ENCODE measurements at regions not wholly inside any gene's neighbourhood (a gene's known extent, or its start where the extent isn't known, plus 50 kb on each side); places are given as distances from the start of the nearest gene placed in this dataset.

DNA sequence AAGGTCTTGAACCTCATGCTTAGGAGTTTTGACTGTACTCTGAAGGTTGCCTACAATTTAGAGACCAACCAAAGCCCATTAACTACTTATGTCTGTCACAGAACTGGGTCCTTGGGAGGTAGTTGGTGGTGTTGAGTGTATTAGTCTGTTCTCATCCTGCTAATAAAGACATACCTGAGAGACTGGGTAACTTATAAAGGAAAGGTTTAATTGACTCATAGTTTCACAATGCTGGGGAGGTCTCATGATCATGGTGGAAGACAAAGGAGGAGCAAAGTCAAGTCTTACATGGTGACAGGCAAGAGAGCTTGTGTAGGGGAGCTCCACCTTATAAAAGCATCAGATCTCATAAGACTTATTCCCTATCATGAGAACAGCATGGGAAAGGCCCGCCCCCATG, 319.6 kb upstream of the ZMIZ1 start:
- TF ChIP-seq ZNF274 (IDR thresholded peaks at IDR 0.05; ENCODE audit: low read depth, low read length) (no peak), CEBPB (IDR thresholded peaks at IDR 0.05; ENCODE audit: low read depth) (no peak)
- TF ChIP-seq, protein P1, sequence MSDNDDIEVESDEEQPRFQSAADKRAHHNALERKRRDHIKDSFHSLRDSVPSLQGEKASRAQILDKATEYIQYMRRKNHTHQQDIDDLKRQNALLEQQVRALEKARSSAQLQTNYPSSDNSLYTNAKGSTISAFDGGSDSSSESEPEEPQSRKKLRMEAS (IDR thresholded peaks at IDR 0.05), result no peak
- TF ChIP-seq, protein P2, sequence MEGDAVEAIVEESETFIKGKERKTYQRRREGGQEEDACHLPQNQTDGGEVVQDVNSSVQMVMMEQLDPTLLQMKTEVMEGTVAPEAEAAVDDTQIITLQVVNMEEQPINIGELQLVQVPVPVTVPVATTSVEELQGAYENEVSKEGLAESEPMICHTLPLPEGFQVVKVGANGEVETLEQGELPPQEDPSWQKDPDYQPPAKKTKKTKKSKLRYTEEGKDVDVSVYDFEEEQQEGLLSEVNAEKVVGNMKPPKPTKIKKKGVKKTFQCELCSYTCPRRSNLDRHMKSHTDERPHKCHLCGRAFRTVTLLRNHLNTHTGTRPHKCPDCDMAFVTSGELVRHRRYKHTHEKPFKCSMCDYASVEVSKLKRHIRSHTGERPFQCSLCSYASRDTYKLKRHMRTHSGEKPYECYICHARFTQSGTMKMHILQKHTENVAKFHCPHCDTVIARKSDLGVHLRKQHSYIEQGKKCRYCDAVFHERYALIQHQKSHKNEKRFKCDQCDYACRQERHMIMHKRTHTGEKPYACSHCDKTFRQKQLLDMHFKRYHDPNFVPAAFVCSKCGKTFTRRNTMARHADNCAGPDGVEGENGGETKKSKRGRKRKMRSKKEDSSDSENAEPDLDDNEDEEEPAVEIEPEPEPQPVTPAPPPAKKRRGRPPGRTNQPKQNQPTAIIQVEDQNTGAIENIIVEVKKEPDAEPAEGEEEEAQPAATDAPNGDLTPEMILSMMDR (IDR thresholded peaks at IDR 0.05 in 2 of 3, conservative IDR thresholded peaks at IDR 0.05 in 1 of 3; ENCODE audit: borderline replicate concordance in 1 of 3, insufficient read depth in 1 of 3, low read depth in 2 of 3, low read length in 2 of 3), result no peak
- Histone ChIP-seq H3K27ac (ENCODE audit: low read depth, low read length) (no peak overlapping the region), H3K4me3 (replicated peaks in 1 of 2; ENCODE audit: low read depth in 1 of 2, low read length in 2 of 2) (no peak overlapping the region), H3K9ac (ENCODE audit: low read length) (no peak overlapping the region), H4K20me1 (ENCODE audit: insufficient read depth) (no peaks in the 10 kb centered on the region; the same call in 1 of the 2 replicates), H2AFZ (ENCODE audit: low read depth, low read length, poor library complexity, severe bottlenecking) (no peak overlapping the region), H3K36me3 (ENCODE audit: control insufficient read depth in 1 of 2, insufficient read depth in 2 of 2, low read length in 2 of 2) (no peaks in the 10 kb centered on the region), H3K79me2 (ENCODE audit: insufficient read depth, low read length) (no peaks in the 10 kb centered on the region), H3K27me3 (ENCODE audit: insufficient read depth, low read length) (peaks cover 15% of the 10 kb centered on the region), H3K9me3 (ENCODE audit: control insufficient read depth in 1 of 2, insufficient read depth in 1 of 2, low read depth in 1 of 2, low read length in 2 of 2) (no peaks in the 10 kb centered on the region), H3K4me2 (ENCODE audit: low read length) (no peak overlapping the region), H3K4me1 (ENCODE audit: control insufficient read depth in 1 of 2, insufficient read depth in 2 of 2, low read length in 2 of 2) (no peaks in the 10 kb centered on the region), H3K9me2 (ENCODE audit: insufficient read depth) (no peaks in the 10 kb centered on the region)
- no TSS peak for BruUV-seq (replicated peaks)
- DNase-seq (ENCODE audit: low read depth, low spot score) (no peak), ATAC-seq (no peak)
- POLR2A ChIA-PET, result no interaction called here
- RAD21 ChIA-PET (ENCODE audit: low non-redundant PET in 1 of 2, low total read pairs in 2 of 2, uncharacterized antibody in 2 of 2, unreplicated experiment in 2 of 2), result no interaction called here
- CTCF ChIA-PET, result no interaction called here
- intact Hi-C loops (cut with micrococcal nuclease), result no loop called here

DNA sequence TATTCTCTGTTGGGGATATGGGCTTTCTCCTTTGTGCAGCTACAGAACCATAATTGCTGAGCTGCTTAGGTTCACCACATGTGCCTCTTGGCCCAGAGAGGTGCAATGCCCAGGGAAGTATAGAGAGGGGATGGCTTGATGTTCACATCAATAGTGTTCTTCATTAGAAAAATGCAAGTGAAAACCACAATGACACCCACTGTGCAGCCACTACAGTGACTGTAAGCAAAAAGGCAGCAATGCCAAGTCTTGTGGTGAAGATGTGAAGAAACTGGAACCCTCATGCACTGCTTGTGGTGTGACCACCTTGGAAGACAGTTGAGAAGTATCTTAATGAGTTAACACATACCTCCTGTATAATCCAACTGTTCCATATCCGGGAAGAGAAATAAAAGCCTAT, 318.9 kb upstream of the ZMIZ1 start:
- H3K9me2 ChIP-seq (ENCODE audit: insufficient read depth), result no peaks in the 10 kb centered on the region
- H3K4me1 ChIP-seq (ENCODE audit: control insufficient read depth in 1 of 2, insufficient read depth in 2 of 2, low read length in 2 of 2), result no peaks in the 10 kb centered on the region
- H3K79me2 ChIP-seq (ENCODE audit: insufficient read depth, low read length), result no peaks in the 10 kb centered on the region
- no peaks in the 10 kb centered on the region for H3K36me3 ChIP-seq (ENCODE audit: control insufficient read depth in 1 of 2, insufficient read depth in 2 of 2, low read length in 2 of 2)
- intact Hi-C loops (cut with micrococcal nuclease), result loop anchor here (10.0 kb wide), 1 partner anchor 445 kb away; no protein-coding TSS in a partner anchor
- POLR2A ChIA-PET, result no interaction called here
- no peaks in the 10 kb centered on the region; the same call in 1 of the 2 replicates for H4K20me1 ChIP-seq (ENCODE audit: insufficient read depth)
- H3K4me2 ChIP-seq (ENCODE audit: low read length), result no peak overlapping the region
- H3K9me3 ChIP-seq (ENCODE audit: control insufficient read depth in 1 of 2, insufficient read depth in 1 of 2, low read depth in 1 of 2, low read length in 2 of 2), result no peaks in the 10 kb centered on the region
- no peak for ATAC-seq
- no peak overlapping the region for H3K4me3 ChIP-seq (replicated peaks in 1 of 2; ENCODE audit: low read depth in 1 of 2, low read length in 2 of 2)
- H3K27me3 ChIP-seq (ENCODE audit: insufficient read depth, low read length), result peaks cover 18% of the 10 kb centered on the region
- no peak for DNase-seq (ENCODE audit: low read depth, low spot score)
- H3K9ac ChIP-seq (ENCODE audit: low read length), result no peak overlapping the region
- H2AFZ ChIP-seq (ENCODE audit: low read depth, low read length, poor library complexity, severe bottlenecking), result no peak overlapping the region
- no TSS peak for BruUV-seq (replicated peaks)
- no peak overlapping the region for H3K27ac ChIP-seq (ENCODE audit: low read depth, low read length)
- CTCF ChIA-PET, result no interaction called here
- RAD21 ChIA-PET (ENCODE audit: low non-redundant PET in 1 of 2, low total read pairs in 2 of 2, uncharacterized antibody in 2 of 2, unreplicated experiment in 2 of 2), result no interaction called here
- TF ChIP-seq, protein P3, sequence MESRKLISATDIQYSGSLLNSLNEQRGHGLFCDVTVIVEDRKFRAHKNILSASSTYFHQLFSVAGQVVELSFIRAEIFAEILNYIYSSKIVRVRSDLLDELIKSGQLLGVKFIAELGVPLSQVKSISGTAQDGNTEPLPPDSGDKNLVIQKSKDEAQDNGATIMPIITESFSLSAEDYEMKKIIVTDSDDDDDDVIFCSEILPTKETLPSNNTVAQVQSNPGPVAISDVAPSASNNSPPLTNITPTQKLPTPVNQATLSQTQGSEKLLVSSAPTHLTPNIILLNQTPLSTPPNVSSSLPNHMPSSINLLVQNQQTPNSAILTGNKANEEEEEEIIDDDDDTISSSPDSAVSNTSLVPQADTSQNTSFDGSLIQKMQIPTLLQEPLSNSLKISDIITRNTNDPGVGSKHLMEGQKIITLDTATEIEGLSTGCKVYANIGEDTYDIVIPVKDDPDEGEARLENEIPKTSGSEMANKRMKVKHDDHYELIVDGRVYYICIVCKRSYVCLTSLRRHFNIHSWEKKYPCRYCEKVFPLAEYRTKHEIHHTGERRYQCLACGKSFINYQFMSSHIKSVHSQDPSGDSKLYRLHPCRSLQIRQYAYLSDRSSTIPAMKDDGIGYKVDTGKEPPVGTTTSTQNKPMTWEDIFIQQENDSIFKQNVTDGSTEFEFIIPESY (IDR thresholded peaks at IDR 0.05; ENCODE audit: extremely low read depth, insufficient replicate concordance, low read length), result no peak
- TF ChIP-seq SP1 (IDR thresholded peaks at IDR 0.05; ENCODE audit: low read depth) (no peak), FOSL1 (IDR thresholded peaks at IDR 0.05; ENCODE audit: low read depth) (no peak), CBX3 (IDR thresholded peaks at IDR 0.05; ENCODE audit: low read depth) (no peak), RAD21 (IDR thresholded peaks at IDR 0.05; ENCODE audit: low read depth) (no peak)
- TF ChIP-seq, protein P4, sequence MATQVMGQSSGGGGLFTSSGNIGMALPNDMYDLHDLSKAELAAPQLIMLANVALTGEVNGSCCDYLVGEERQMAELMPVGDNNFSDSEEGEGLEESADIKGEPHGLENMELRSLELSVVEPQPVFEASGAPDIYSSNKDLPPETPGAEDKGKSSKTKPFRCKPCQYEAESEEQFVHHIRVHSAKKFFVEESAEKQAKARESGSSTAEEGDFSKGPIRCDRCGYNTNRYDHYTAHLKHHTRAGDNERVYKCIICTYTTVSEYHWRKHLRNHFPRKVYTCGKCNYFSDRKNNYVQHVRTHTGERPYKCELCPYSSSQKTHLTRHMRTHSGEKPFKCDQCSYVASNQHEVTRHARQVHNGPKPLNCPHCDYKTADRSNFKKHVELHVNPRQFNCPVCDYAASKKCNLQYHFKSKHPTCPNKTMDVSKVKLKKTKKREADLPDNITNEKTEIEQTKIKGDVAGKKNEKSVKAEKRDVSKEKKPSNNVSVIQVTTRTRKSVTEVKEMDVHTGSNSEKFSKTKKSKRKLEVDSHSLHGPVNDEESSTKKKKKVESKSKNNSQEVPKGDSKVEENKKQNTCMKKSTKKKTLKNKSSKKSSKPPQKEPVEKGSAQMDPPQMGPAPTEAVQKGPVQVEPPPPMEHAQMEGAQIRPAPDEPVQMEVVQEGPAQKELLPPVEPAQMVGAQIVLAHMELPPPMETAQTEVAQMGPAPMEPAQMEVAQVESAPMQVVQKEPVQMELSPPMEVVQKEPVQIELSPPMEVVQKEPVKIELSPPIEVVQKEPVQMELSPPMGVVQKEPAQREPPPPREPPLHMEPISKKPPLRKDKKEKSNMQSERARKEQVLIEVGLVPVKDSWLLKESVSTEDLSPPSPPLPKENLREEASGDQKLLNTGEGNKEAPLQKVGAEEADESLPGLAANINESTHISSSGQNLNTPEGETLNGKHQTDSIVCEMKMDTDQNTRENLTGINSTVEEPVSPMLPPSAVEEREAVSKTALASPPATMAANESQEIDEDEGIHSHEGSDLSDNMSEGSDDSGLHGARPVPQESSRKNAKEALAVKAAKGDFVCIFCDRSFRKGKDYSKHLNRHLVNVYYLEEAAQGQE (IDR thresholded peaks at IDR 0.05; ENCODE audit: low read depth), result no peak

Measured in HCT116 (cell line).